ENCODE measurements at regions not wholly inside any gene's neighbourhood (a gene's known extent, or its start where the extent isn't known, plus 50 kb on each side); places are given as distances from the start of the nearest gene placed in this dataset.

DNA sequence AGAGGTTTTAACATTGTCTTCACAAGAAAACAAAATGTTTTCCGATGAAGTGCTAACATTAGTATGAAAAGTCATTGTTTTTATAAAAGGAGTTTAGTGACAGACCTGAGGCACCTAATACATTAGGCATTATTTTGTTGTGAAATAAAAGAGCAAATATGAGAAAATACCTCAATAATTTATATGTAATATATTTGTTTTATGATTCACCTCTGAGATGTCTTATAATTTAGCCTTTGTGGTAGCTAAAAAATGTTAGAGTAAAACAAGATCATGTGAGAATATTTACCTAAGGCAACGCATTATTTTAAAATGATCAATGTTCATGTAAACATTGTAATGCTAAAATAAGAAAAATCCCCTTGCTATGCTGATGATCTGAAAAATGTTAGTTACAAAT is 100.9 kb upstream of the WDFY3 start:
- TF ChIP-seq, protein P1, sequence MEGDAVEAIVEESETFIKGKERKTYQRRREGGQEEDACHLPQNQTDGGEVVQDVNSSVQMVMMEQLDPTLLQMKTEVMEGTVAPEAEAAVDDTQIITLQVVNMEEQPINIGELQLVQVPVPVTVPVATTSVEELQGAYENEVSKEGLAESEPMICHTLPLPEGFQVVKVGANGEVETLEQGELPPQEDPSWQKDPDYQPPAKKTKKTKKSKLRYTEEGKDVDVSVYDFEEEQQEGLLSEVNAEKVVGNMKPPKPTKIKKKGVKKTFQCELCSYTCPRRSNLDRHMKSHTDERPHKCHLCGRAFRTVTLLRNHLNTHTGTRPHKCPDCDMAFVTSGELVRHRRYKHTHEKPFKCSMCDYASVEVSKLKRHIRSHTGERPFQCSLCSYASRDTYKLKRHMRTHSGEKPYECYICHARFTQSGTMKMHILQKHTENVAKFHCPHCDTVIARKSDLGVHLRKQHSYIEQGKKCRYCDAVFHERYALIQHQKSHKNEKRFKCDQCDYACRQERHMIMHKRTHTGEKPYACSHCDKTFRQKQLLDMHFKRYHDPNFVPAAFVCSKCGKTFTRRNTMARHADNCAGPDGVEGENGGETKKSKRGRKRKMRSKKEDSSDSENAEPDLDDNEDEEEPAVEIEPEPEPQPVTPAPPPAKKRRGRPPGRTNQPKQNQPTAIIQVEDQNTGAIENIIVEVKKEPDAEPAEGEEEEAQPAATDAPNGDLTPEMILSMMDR (IDR thresholded peaks at IDR 0.05; ENCODE audit: insufficient read depth, low read depth, low read length) = no peak
- no peak for DNase-seq (ENCODE audit: low read depth)
- no peak overlapping the region for H3K4me3 ChIP-seq (ENCODE audit: low read depth, low read length)

- TF ChIP-seq, protein P1 (IDR thresholded peaks at IDR 0.05; ENCODE audit: insufficient read depth, low read depth, low read length) = no peak
- no peak for DNase-seq (ENCODE audit: low read depth)
- no peak overlapping the region for H3K4me3 ChIP-seq (ENCODE audit: low read depth, low read length)
Measured at GRCh38 chr4:85078016-85078415, 111.5 kb upstream of the WDFY3 start.

GRCh38 chr4:85081196-85081595 is 114.7 kb upstream of the WDFY3 start:
- TF ChIP-seq, protein P1 (IDR thresholded peaks at IDR 0.05; ENCODE audit: insufficient read depth, low read depth, low read length) = no peak

DNA sequence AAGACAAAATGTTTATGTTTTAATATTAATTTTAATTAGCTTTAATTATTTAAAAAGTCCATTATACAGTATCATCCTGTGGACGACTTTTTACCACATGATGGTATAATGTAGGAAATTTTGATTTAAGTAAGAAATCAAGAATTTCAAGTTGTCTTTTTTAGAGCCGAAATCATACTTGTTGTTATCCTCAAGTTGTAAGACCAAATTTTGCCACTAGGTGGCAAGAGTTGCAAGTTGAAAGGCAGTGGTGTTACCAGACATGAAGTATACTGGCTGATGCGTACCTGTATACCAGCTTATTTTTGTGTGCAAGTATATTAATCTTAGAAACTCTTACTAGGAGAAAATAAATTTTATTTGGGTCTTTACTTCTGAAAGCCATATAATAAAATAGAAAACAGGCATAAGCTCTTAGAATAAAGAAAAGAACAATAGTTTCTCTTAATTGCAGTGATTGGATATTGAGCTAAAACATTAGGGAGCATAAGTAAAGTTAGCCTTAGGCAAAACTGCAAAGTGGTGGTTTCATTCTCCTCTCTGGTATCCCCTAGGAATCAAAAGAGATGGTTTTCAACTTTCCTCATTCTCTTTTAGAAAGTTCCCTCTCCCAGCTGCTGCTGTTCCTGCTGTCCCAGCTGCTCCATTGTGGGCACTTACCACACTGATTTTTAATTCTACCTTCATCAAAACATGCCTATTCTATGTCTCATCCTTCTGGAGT is 118.0 kb upstream of the WDFY3 start:
- TF ChIP-seq, protein P1 (IDR thresholded peaks at IDR 0.05; ENCODE audit: insufficient read depth, low read depth, low read length) = peak; percentile 75

More at GRCh38 chr4:85081196-85081595, 114.7 kb upstream of the WDFY3 start:
- no peak for DNase-seq (ENCODE audit: low read depth)
- no peak overlapping the region for H3K4me3 ChIP-seq (ENCODE audit: low read depth, low read length)

DNA sequence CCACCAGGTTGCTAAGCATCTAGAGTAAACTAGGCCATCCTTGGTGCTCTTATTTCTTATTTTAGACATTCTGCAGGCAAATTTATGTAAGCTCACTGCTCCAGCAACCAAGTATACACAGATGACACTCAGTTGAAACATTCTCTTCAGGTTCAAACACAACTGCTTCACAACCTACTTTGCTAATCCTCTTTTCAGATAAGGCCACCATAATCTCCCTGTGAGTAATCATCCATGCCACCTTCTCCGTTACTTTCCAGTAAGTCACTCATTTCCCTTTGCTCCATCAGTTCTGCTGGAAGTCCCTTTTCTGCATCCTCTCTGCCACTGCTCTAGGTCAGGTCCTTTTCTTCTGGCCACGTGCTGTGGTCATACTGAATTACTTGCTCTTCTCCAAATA is 120.2 kb upstream of the WDFY3 start:
- H3K4me3 ChIP-seq (ENCODE audit: low read depth, low read length) = no peak overlapping the region
- TF ChIP-seq, protein P1 (IDR thresholded peaks at IDR 0.05; ENCODE audit: insufficient read depth, low read depth, low read length) = no peak
- DNase-seq (ENCODE audit: low read depth) = peak; percentile 2

More for the DNA sequence above, 118.0 kb upstream of the WDFY3 start:
- peak; percentile 80 for DNase-seq (ENCODE audit: low read depth)
- H3K4me3 ChIP-seq (ENCODE audit: low read depth, low read length) = no peak overlapping the region

DNA sequence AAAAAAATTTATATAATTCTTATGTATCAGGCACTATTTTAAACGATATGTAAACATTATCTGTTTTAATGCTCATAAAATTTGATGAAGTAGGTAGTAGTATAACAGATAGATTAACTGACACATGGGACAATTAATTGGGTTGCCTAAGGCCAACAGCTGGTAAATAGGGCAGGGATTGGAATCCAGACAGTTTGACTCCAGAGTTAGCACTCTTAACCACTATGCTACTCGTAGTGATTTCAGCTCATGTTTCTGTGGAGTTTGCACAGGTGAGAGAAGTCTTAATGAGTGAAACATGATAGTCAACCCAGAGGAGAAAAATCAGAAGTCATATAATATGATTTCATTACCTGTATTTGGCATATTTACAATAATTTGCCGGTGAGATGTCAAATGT is 126.0 kb upstream of the WDFY3 start:
- TF ChIP-seq, protein P1 (IDR thresholded peaks at IDR 0.05; ENCODE audit: insufficient read depth, low read depth, low read length) = no peak
- DNase-seq (ENCODE audit: low read depth) = no peak
- H3K4me3 ChIP-seq (ENCODE audit: low read depth, low read length) = no peak overlapping the region

- H3K4me3 ChIP-seq (ENCODE audit: low read depth, low read length) = no peak overlapping the region
- TF ChIP-seq, protein P1 (IDR thresholded peaks at IDR 0.05; ENCODE audit: insufficient read depth, low read depth, low read length) = no peak
- DNase-seq (ENCODE audit: low read depth) = no peak
Measured at GRCh38 chr4:85092943-85093342, 126.5 kb upstream of the WDFY3 start.

Data from fibroblast of villous mesenchyme (primary cell).